ENCODE measurements at regions not wholly inside any gene's neighbourhood (a gene's known extent, or its start where the extent isn't known, plus 50 kb on each side); places are given as distances from the start of the nearest gene placed in this dataset.

DNA sequence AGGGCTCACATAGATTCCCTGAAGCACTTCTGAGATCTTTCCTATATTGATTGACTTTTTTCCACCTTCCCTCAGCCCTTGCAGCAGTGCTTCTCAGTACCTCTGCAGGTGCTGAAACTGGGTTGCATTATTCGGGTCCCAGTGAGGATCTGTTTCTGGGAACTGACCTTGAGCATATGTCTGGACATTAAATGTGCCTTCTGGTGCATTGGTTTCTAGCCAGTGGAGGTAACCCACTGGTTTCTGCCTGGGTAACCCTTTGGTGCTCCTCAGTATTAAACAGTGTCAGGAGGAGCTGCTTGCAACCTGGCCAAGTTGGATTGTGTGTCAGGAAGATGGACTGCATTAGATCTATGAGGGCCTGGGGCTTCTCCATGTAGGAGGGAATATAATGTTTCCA lies 213.3 kb upstream of the KCND2 start:
- TF ChIP-seq, protein P1, sequence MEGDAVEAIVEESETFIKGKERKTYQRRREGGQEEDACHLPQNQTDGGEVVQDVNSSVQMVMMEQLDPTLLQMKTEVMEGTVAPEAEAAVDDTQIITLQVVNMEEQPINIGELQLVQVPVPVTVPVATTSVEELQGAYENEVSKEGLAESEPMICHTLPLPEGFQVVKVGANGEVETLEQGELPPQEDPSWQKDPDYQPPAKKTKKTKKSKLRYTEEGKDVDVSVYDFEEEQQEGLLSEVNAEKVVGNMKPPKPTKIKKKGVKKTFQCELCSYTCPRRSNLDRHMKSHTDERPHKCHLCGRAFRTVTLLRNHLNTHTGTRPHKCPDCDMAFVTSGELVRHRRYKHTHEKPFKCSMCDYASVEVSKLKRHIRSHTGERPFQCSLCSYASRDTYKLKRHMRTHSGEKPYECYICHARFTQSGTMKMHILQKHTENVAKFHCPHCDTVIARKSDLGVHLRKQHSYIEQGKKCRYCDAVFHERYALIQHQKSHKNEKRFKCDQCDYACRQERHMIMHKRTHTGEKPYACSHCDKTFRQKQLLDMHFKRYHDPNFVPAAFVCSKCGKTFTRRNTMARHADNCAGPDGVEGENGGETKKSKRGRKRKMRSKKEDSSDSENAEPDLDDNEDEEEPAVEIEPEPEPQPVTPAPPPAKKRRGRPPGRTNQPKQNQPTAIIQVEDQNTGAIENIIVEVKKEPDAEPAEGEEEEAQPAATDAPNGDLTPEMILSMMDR (conservative IDR thresholded peaks at IDR 0.05; ENCODE audit: low read depth in 2 of 2): no peak
- TF ChIP-seq, protein P2, sequence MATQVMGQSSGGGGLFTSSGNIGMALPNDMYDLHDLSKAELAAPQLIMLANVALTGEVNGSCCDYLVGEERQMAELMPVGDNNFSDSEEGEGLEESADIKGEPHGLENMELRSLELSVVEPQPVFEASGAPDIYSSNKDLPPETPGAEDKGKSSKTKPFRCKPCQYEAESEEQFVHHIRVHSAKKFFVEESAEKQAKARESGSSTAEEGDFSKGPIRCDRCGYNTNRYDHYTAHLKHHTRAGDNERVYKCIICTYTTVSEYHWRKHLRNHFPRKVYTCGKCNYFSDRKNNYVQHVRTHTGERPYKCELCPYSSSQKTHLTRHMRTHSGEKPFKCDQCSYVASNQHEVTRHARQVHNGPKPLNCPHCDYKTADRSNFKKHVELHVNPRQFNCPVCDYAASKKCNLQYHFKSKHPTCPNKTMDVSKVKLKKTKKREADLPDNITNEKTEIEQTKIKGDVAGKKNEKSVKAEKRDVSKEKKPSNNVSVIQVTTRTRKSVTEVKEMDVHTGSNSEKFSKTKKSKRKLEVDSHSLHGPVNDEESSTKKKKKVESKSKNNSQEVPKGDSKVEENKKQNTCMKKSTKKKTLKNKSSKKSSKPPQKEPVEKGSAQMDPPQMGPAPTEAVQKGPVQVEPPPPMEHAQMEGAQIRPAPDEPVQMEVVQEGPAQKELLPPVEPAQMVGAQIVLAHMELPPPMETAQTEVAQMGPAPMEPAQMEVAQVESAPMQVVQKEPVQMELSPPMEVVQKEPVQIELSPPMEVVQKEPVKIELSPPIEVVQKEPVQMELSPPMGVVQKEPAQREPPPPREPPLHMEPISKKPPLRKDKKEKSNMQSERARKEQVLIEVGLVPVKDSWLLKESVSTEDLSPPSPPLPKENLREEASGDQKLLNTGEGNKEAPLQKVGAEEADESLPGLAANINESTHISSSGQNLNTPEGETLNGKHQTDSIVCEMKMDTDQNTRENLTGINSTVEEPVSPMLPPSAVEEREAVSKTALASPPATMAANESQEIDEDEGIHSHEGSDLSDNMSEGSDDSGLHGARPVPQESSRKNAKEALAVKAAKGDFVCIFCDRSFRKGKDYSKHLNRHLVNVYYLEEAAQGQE (IDR thresholded peaks at IDR 0.05; ENCODE audit: unreplicated experiment): no peak
- TF ChIP-seq CREB1 (CRISPR knock-in tag; IDR thresholded peaks at IDR 0.05; ENCODE audit: low read depth) (no peak), EZH2phosphoT487 (IDR thresholded peaks at IDR 0.05; ENCODE audit: unreplicated experiment) (no peak), EZH2 (IDR thresholded peaks at IDR 0.05; ENCODE audit: low read depth, unreplicated experiment) (no peak), POLR2AphosphoS5 (IDR thresholded peaks at IDR 0.05; ENCODE audit: low read depth) (no peak), STAT1 (IDR thresholded peaks at IDR 0.05; ENCODE audit: unreplicated experiment) (no peak)
- TF ChIP-seq, protein P3, sequence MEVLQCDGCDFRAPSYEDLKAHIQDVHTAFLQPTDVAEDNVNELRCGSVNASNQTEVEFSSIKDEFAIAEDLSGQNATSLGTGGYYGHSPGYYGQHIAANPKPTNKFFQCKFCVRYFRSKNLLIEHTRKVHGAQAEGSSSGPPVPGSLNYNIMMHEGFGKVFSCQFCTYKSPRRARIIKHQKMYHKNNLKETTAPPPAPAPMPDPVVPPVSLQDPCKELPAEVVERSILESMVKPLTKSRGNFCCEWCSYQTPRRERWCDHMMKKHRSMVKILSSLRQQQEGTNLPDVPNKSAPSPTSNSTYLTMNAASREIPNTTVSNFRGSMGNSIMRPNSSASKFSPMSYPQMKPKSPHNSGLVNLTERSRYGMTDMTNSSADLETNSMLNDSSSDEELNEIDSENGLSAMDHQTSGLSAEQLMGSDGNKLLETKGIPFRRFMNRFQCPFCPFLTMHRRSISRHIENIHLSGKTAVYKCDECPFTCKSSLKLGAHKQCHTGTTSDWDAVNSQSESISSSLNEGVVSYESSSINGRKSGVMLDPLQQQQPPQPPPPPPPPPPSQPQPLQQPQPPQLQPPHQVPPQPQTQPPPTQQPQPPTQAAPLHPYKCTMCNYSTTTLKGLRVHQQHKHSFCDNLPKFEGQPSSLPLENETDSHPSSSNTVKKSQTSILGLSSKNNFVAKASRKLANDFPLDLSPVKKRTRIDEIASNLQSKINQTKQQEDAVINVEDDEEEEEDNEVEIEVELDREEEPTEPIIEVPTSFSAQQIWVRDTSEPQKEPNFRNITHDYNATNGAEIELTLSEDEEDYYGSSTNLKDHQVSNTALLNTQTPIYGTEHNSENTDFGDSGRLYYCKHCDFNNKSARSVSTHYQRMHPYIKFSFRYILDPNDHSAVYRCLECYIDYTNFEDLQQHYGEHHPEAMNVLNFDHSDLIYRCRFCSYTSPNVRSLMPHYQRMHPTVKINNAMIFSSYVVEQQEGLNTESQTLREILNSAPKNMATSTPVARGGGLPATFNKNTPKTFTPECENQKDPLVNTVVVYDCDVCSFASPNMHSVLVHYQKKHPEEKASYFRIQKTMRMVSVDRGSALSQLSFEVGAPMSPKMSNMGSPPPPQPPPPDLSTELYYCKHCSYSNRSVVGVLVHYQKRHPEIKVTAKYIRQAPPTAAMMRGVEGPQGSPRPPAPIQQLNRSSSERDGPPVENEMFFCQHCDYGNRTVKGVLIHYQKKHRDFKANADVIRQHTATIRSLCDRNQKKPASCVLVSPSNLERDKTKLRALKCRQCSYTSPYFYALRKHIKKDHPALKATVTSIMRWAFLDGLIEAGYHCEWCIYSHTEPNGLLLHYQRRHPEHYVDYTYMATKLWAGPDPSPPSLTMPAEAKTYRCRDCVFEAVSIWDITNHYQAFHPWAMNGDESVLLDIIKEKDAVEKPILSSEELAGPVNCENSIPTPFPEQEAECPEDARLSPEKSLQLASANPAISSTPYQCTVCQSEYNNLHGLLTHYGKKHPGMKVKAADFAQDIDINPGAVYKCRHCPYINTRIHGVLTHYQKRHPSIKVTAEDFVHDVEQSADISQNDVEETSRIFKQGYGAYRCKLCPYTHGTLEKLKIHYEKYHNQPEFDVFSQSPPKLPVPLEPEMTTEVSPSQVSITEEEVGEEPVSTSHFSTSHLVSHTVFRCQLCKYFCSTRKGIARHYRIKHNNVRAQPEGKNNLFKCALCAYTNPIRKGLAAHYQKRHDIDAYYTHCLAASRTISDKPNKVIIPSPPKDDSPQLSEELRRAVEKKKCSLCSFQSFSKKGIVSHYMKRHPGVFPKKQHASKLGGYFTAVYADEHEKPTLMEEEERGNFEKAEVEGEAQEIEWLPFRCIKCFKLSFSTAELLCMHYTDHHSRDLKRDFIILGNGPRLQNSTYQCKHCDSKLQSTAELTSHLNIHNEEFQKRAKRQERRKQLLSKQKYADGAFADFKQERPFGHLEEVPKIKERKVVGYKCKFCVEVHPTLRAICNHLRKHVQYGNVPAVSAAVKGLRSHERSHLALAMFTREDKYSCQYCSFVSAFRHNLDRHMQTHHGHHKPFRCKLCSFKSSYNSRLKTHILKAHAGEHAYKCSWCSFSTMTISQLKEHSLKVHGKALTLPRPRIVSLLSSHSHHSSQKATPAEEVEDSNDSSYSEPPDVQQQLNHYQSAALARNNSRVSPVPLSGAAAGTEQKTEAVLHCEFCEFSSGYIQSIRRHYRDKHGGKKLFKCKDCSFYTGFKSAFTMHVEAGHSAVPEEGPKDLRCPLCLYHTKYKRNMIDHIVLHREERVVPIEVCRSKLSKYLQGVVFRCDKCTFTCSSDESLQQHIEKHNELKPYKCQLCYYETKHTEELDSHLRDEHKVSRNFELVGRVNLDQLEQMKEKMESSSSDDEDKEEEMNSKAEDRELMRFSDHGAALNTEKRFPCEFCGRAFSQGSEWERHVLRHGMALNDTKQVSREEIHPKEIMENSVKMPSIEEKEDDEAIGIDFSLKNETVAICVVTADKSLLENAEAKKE (CRISPR knock-in tag; IDR thresholded peaks at IDR 0.05): no peak

All from GM23338 (cell line).